Neural cell (in vitro differentiated cells): ENCODE measurements at regions not wholly inside any gene's neighbourhood (a gene's known extent, or its start where the extent isn't known, plus 50 kb on each side); places are given as distances from the start of the nearest gene placed in this dataset.

ENCODE experiments used
- H2AFZ ChIP-seq: fragments of 200-600, 300-800 bp; sonication (generic), shearing (Covaris generic); 2 replicates; pipeline ENCODE4 v1.6.0; 2014; ENCODE audit warnings: low read depth, mild to moderate bottlenecking, antibody characterized with exemption, low read length, moderate library complexity
- H3F3A ChIP-seq: fragments of 200-600 bp; shearing (Covaris generic); 2 replicates; pipeline ENCODE4 v1.6.1; 2016; ENCODE audit warnings: mild to moderate bottlenecking, moderate library complexity, mixed read lengths, antibody characterized with exemption, low read length; ENCODE audit not compliant: insufficient read depth, poor library complexity, severe bottlenecking
- H3K27ac ChIP-seq: fragments of 200-600, 300-800 bp; sonication (generic), shearing (Covaris generic); 2 replicates; pipeline ENCODE4 v1.5.1; 2014; ENCODE audit warnings: mild to moderate bottlenecking, low read length, moderate library complexity
- H3K27me3 ChIP-seq: fragments of 300-800, 200-600 bp; sonication (generic), shearing (Covaris generic); 2 replicates; pipeline ENCODE4 v1.6.0; 2014; ENCODE audit warnings: mild to moderate bottlenecking, low read depth, low read length, moderate library complexity; ENCODE audit not compliant: insufficient read depth
- H3K36me3 ChIP-seq: fragments of 300-800, 200-600 bp; sonication (generic), shearing (Covaris generic); 2 replicates; pipeline ENCODE4 v1.5.1; 2014; ENCODE audit warnings: mild to moderate bottlenecking, antibody characterized with exemption, low read length, moderate library complexity; ENCODE audit not compliant: insufficient read depth
- H3K4me2 ChIP-seq: fragments of 300-800, 200-600 bp; sonication (generic), shearing (Covaris generic); 2 replicates; pipeline ENCODE4 v1.6.0; 2014; ENCODE audit warnings: mild to moderate bottlenecking, low read length
- H3K4me3 ChIP-seq: fragments of 300-800, 200-600 bp; sonication (generic), shearing (Covaris generic); 2 replicates; pipeline ENCODE4 v1.5.1; 2014; ENCODE audit warnings: mild to moderate bottlenecking, low read length, moderate library complexity
- H3K79me2 ChIP-seq: fragments of 200-600 bp; shearing (Covaris generic); replicated peaks from 2 replicates; pipeline ENCODE4 v1.6.0; 2014; ENCODE audit warnings: mild to moderate bottlenecking, low read length, moderate library complexity; ENCODE audit not compliant: insufficient read depth
- H3K9ac ChIP-seq: fragments of 300-800, 200-600 bp; sonication (generic), shearing (Covaris generic); 2 replicates; pipeline ENCODE4 v1.6.1; 2016; ENCODE audit warnings: mild to moderate bottlenecking, low read length, mixed read lengths
- H3K9me2 ChIP-seq: fragments of 200-600 bp; shearing (Covaris generic); 2 replicates; pipeline ENCODE4 v1.6.1; 2016; ENCODE audit warnings: mild to moderate bottlenecking, low read length, mixed read lengths; ENCODE audit not compliant: insufficient read depth
- H3K9me3 ChIP-seq: fragments of 200-600, 300-800 bp; sonication (generic), shearing (Covaris generic); 2 replicates; pipeline ENCODE4 v1.6.1; 2016; ENCODE audit warnings: mild to moderate bottlenecking, mixed run types, low read length, moderate library complexity, mixed read lengths
- H4K20me1 ChIP-seq: fragments of 200-600 bp; shearing (Covaris generic); 2 replicates; pipeline ENCODE4 v1.6.1; 2016; ENCODE audit warnings: mild to moderate bottlenecking, mixed run types; ENCODE audit not compliant: insufficient read depth
- CTCF ChIP-seq: fragments of 450-650 bp; IDR thresholded peaks from 2 replicates; pipeline ENCODE4 v1.5.1; 2014; ENCODE audit warnings: antibody characterized with exemption, mild to moderate bottlenecking, moderate library complexity; ENCODE audit not compliant: poor library complexity, severe bottlenecking
- EP300 ChIP-seq: fragments of 450-650 bp; conservative IDR thresholded peaks from 2 replicates; pipeline ENCODE4 v1.6.1; 2014; ENCODE audit warnings: antibody characterized with exemption, mild to moderate bottlenecking, moderate library complexity; ENCODE audit not compliant: poor library complexity, severe bottlenecking
- EZH2 ChIP-seq: fragments of 200-600, 300-800 bp; shearing (Covaris generic), sonication (generic); IDR thresholded peaks from 2 replicates; pipeline ENCODE4 v1.6.1; 2014; ENCODE audit warnings: antibody characterized with exemption, low read length, borderline replicate concordance, mild to moderate bottlenecking; ENCODE audit not compliant: insufficient read depth, poor library complexity, severe bottlenecking
- MXI1 ChIP-seq: fragments of 450-650 bp; conservative IDR thresholded peaks from 2 replicates; pipeline ENCODE4 v1.6.1; 2014; ENCODE audit warnings: antibody characterized with exemption, mild to moderate bottlenecking; ENCODE audit not compliant: poor library complexity, severe bottlenecking
- POLR2AphosphoS5 ChIP-seq: IDR thresholded peaks from 2 replicates; pipeline ENCODE4 v1.6.1; 2012
- RAD21 ChIP-seq: fragments of 450-650 bp; conservative IDR thresholded peaks from 2 replicates; pipeline ENCODE4 v1.6.1; 2014; ENCODE audit warnings: antibody characterized with exemption, mild to moderate bottlenecking, moderate library complexity
- REST ChIP-seq: IDR thresholded peaks from 2 replicates; pipeline ENCODE4 v1.6.1; 2012; ENCODE audit warnings: borderline replicate concordance
- SMC3 ChIP-seq: fragments of 450-650 bp; conservative IDR thresholded peaks from 2 replicates; pipeline ENCODE4 v1.6.1; 2014; ENCODE audit warnings: antibody characterized with exemption, mild to moderate bottlenecking, moderate library complexity; ENCODE audit not compliant: poor library complexity
- TAF1 ChIP-seq: IDR thresholded peaks from 2 replicates; pipeline ENCODE4 v1.6.1; 2012; ENCODE audit warnings: low read depth

GRCh38 chr2:143842836-143843235 lies 677.1 kb downstream of the ZEB2 start:
- H3K4me3 ChIP-seq = peak overlapping the region; percentile 7
- no peaks in the 10 kb centered on the region for H3K79me2 ChIP-seq
- no peaks in the 10 kb centered on the region for H3F3A ChIP-seq
- H3K27me3 ChIP-seq = no peaks in the 10 kb centered on the region
- H4K20me1 ChIP-seq = no peaks in the 10 kb centered on the region
- no peaks in the 10 kb centered on the region for H3K36me3 ChIP-seq
- H3K9me3 ChIP-seq = peaks cover 3% of the 10 kb centered on the region
- peak; percentile 55 for TF ChIP-seq EP300
- TF ChIP-seq TAF1 = no peak
- no peak overlapping the region for H2AFZ ChIP-seq
- no peaks in the 10 kb centered on the region for H3K9me2 ChIP-seq
- no peak overlapping the region for H3K9ac ChIP-seq
- no peak overlapping the region for H3K4me2 ChIP-seq
- H3K27ac ChIP-seq = peak overlapping the region; percentile 40

- H3K9me2 ChIP-seq = no peaks in the 10 kb centered on the region
Measured at GRCh38 chr2:143841935-143842334, 678.0 kb downstream of the ZEB2 start.

GRCh38 chr2:143840601-143841000 lies 679.3 kb downstream of the ZEB2 start:
- H3K27ac ChIP-seq = no peak overlapping the region
- no peak overlapping the region for H3K4me2 ChIP-seq
- peaks cover 3% of the 10 kb centered on the region for H3K9me3 ChIP-seq
- H2AFZ ChIP-seq = no peak overlapping the region
- no peak overlapping the region for H3K9ac ChIP-seq
- H3F3A ChIP-seq = no peaks in the 10 kb centered on the region
- H3K36me3 ChIP-seq = no peaks in the 10 kb centered on the region
- no peak overlapping the region for H3K4me3 ChIP-seq
- no peaks in the 10 kb centered on the region for H3K27me3 ChIP-seq
- no peaks in the 10 kb centered on the region for H4K20me1 ChIP-seq
- TF ChIP-seq EZH2 = no peak
- TF ChIP-seq MXI1 = no peak
- TF ChIP-seq TAF1 = no peak
- no peak for TF ChIP-seq REST
- TF ChIP-seq POLR2AphosphoS5 = no peak
- TF ChIP-seq CTCF = no peak
- no peaks in the 10 kb centered on the region for H3K79me2 ChIP-seq
- H3K9me2 ChIP-seq = no peaks in the 10 kb centered on the region

More at GRCh38 chr2:143841935-143842334, 678.0 kb downstream of the ZEB2 start:
- Histone ChIP-seq H3K79me2 (no peaks in the 10 kb centered on the region), H3K4me3 (no peak overlapping the region), H3K36me3 (no peaks in the 10 kb centered on the region), H3F3A (no peaks in the 10 kb centered on the region), H3K9me3 (peaks cover 3% of the 10 kb centered on the region), H3K4me2 (no peak overlapping the region), H4K20me1 (no peaks in the 10 kb centered on the region), H3K27me3 (no peaks in the 10 kb centered on the region), H3K9ac (no peak overlapping the region), H2AFZ (no peak overlapping the region), H3K27ac (no peak overlapping the region)
- no peak for TF ChIP-seq SMC3
- peak; percentile 34 for TF ChIP-seq CTCF
- TF ChIP-seq RAD21 = peak; percentile 33
- no peak for TF ChIP-seq TAF1
